HG03196 (cell line): ENCODE measurements at regions not wholly inside any gene's neighbourhood (a gene's known extent, or its start where the extent isn't known, plus 50 kb on each side); places are given as distances from the start of the nearest gene placed in this dataset.
"Not testable (repeated sequence)": the region's sequence is repeated elsewhere in the genome, so short reads cannot be mapped to it uniquely, and the experiment has no call there.

ENCODE experiments used
- ATAC-seq: cut with Tn5 transposase; IDR thresholded peaks from one replicate; pipeline ENCODE4 v1.9.1; 2021; ENCODE audit not compliant: unreplicated experiment

- ATAC-seq, result no peak
Observed at GRCh38 chr4:114034189-114034588, 54.7 kb upstream of the ARSJ start.

GRCh38 chr4:114036426-114036825 lies 57.0 kb upstream of the ARSJ start:
- no peak for ATAC-seq

- no peak for ATAC-seq
Observed at GRCh38 chr4:114036864-114037263, 57.4 kb upstream of the ARSJ start.

GRCh38 chr4:114037988-114038387 lies 58.5 kb upstream of the ARSJ start:
- ATAC-seq, result no peak

GRCh38 chr4:114038762-114039387 lies 59.4 kb upstream of the ARSJ start:
- ATAC-seq, result no peak

GRCh38 chr4:114040319-114041116 lies 61.1 kb upstream of the ARSJ start:
- ATAC-seq, result peak; percentile 96

- no peak for ATAC-seq
Observed at GRCh38 chr4:114041117-114041475, 61.6 kb upstream of the ARSJ start.

GRCh38 chr4:114043116-114043515 lies 63.7 kb upstream of the ARSJ start:
- no peak for ATAC-seq

GRCh38 chr4:114044351-114044750 lies 64.9 kb upstream of the ARSJ start:
- ATAC-seq, result not testable (repeated sequence)

- no peak for ATAC-seq
Observed at GRCh38 chr4:114046331-114046730, 66.9 kb upstream of the ARSJ start.

GRCh38 chr4:114048154-114048553 lies 68.7 kb upstream of the ARSJ start:
- not testable (repeated sequence) for ATAC-seq

GRCh38 chr4:114052227-114052626 lies 72.8 kb upstream of the ARSJ start:
- ATAC-seq, result no peak

- ATAC-seq, result no peak
Observed at GRCh38 chr4:114056599-114056998, 77.2 kb upstream of the ARSJ start.

- ATAC-seq, result no peak
Observed at GRCh38 chr4:114057746-114058145, 78.3 kb upstream of the ARSJ start.

GRCh38 chr4:114062499-114062898 lies 83.1 kb upstream of the ARSJ start:
- no peak for ATAC-seq

- no peak for ATAC-seq
Observed at GRCh38 chr4:114072781-114073180, 93.3 kb upstream of the ARSJ start.

- ATAC-seq, result no peak
Observed at GRCh38 chr4:114076899-114077570, 97.6 kb upstream of the ARSJ start.

GRCh38 chr4:114077610-114078009 lies 98.2 kb upstream of the ARSJ start:
- no peak for ATAC-seq

GRCh38 chr4:114078636-114079035 lies 99.2 kb upstream of the ARSJ start:
- ATAC-seq, result no peak

- no peak for ATAC-seq
Observed at GRCh38 chr4:114081783-114082182, 102.3 kb upstream of the ARSJ start.

GRCh38 chr4:114082348-114082747 lies 102.9 kb upstream of the ARSJ start:
- ATAC-seq, result no peak
